ENCODE measurements at regions not wholly inside any gene's neighbourhood (a gene's known extent, or its start where the extent isn't known, plus 50 kb on each side); places are given as distances from the start of the nearest gene placed in this dataset.

DNA sequence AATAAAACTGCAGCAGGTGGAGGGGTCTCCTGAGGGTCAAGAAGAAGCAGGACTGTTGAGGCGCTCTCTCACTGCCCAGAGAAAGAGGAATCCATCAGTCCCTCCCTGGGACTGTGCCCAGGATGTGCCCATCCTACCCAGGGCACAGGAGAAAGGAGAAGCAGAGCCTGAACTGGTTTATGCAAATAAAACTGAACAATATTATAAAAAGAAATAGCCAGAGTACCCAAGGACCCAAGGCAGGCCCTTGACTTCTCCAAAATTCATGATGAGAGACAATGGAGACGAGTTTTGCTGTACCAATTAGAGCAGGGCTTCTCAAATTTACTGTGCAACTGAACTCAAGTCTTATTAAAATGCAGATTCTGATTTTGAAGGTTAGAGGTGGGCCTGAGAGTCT is 211.0 kb downstream of the IGSF11 start:
- H3K27me3 ChIP-seq (ENCODE audit: control insufficient read depth, insufficient read depth, low read length) = no peaks in the 10 kb centered on the region
- H3K36me3 ChIP-seq (ENCODE audit: control insufficient read depth, insufficient read depth, low read length) = no peaks in the 10 kb centered on the region
- H3K4me1 ChIP-seq (ENCODE audit: control insufficient read depth, insufficient read depth, low read length) = no peaks in the 10 kb centered on the region
- H3K4me3 ChIP-seq (ENCODE audit: low read length) = no peak overlapping the region
- H3K9me3 ChIP-seq (ENCODE audit: control insufficient read depth, low read length) = no peaks in the 10 kb centered on the region
- H3K9ac ChIP-seq (ENCODE audit: low read length) = no peak overlapping the region

DNA sequence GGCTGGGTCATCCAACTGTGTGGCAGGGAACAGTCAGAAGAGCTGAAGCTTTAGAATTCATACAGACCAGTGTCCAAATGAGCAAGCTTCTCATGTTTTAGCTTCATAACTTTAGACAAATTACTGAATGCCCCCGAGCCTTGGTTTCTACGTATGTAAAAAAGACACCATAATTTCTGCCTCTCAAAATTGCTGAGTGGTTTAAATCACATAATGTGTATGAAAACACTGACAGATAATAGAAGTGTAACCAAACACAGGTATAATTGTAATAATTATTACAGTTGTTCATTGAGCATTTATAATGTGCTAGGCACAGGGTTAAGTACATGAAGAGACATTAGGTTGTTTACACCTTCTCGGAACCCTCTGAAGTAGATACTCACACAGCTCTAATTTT is 207.2 kb downstream of the IGSF11 start:
- Histone ChIP-seq H3K27me3 (ENCODE audit: control insufficient read depth, insufficient read depth, low read length) (no peaks in the 10 kb centered on the region), H3K4me3 (ENCODE audit: low read length) (no peak overlapping the region), H3K9ac (ENCODE audit: low read length) (no peak overlapping the region), H3K9me3 (ENCODE audit: control insufficient read depth, low read length) (no peaks in the 10 kb centered on the region), H3K4me1 (ENCODE audit: control insufficient read depth, insufficient read depth, low read length) (no peaks in the 10 kb centered on the region), H3K36me3 (ENCODE audit: control insufficient read depth, insufficient read depth, low read length) (no peaks in the 10 kb centered on the region)

DNA sequence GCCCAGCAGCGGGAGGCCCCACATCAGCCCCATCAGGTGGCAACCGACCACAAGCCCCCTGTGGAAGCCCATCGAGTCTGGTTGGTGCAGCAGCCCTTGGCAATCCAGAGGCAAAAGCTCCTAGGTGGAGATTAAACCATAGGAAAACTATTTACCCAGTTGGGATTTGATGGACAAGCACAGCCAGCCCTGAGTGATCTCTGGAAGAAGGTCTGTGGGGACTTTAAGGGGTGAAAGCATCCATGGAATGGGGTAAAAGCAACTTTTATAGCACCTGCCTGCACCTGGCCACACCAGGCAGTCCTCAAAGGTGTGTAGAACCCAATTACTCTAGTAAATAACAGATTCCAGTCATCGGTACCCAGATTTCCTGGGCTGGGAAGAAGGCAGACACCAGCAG is 206.3 kb downstream of the IGSF11 start:
- Histone ChIP-seq H3K36me3 (ENCODE audit: control insufficient read depth, insufficient read depth, low read length) (no peaks in the 10 kb centered on the region), H3K27me3 (ENCODE audit: control insufficient read depth, insufficient read depth, low read length) (no peaks in the 10 kb centered on the region), H3K4me3 (ENCODE audit: low read length) (no peak overlapping the region), H3K9ac (ENCODE audit: low read length) (no peak overlapping the region), H3K4me1 (ENCODE audit: control insufficient read depth, insufficient read depth, low read length) (no peaks in the 10 kb centered on the region), H3K9me3 (ENCODE audit: control insufficient read depth, low read length) (no peaks in the 10 kb centered on the region)

DNA sequence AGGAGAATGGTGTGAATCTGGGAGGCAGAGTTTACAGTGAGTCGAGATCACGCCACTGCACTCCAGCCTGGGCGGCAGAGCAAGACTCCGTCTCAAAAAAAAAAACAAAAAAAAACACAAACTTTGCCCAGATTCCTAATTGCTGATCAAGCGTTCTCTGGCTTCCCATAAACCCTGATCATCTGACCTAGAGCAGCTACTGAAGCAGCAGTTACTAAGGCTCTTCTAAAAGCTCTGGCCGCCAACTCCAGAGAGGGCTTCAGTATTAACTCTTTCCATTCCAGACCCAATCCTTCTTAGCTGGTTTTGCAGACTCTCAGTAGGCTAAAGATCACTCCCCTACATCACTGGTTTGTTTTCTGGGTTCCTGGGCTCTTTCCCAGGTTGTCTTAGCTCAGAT is 201.6 kb downstream of the IGSF11 start:
- Histone ChIP-seq H3K36me3 (ENCODE audit: control insufficient read depth, insufficient read depth, low read length) (no peaks in the 10 kb centered on the region), H3K4me3 (ENCODE audit: low read length) (no peak overlapping the region), H3K9me3 (ENCODE audit: control insufficient read depth, low read length) (no peaks in the 10 kb centered on the region), H3K27me3 (ENCODE audit: control insufficient read depth, insufficient read depth, low read length) (no peaks in the 10 kb centered on the region), H3K4me1 (ENCODE audit: control insufficient read depth, insufficient read depth, low read length) (no peaks in the 10 kb centered on the region), H3K9ac (ENCODE audit: low read length) (no peak overlapping the region)

DNA sequence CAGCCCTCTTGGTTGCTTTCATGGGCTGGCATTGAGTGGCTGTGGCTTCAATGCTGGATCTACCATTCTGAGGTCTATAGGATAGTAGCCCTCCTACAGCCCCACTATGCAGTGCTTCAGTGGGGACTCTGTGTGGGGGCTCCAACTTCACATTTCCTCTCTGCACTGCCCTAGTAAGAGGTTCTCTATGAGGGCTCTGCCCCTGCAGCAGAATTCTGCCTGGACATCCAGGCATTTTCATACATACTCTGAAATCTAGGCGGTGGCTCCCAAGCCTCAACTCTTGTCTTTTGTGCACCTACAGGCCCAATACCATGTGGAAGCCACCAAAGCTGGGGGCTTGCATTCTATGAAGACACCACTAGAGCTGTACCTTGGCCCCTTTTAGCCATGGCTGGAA is 195.8 kb downstream of the IGSF11 start:
- no peaks in the 10 kb centered on the region for H3K27me3 ChIP-seq (ENCODE audit: control insufficient read depth, insufficient read depth, low read length)
- H3K9ac ChIP-seq (ENCODE audit: low read length) = no peak overlapping the region
- no peaks in the 10 kb centered on the region for H3K36me3 ChIP-seq (ENCODE audit: control insufficient read depth, insufficient read depth, low read length)
- no peak overlapping the region for H3K4me3 ChIP-seq (ENCODE audit: low read length)
- H3K4me1 ChIP-seq (ENCODE audit: control insufficient read depth, insufficient read depth, low read length) = no peaks in the 10 kb centered on the region
- no peaks in the 10 kb centered on the region for H3K9me3 ChIP-seq (ENCODE audit: control insufficient read depth, low read length)

DNA sequence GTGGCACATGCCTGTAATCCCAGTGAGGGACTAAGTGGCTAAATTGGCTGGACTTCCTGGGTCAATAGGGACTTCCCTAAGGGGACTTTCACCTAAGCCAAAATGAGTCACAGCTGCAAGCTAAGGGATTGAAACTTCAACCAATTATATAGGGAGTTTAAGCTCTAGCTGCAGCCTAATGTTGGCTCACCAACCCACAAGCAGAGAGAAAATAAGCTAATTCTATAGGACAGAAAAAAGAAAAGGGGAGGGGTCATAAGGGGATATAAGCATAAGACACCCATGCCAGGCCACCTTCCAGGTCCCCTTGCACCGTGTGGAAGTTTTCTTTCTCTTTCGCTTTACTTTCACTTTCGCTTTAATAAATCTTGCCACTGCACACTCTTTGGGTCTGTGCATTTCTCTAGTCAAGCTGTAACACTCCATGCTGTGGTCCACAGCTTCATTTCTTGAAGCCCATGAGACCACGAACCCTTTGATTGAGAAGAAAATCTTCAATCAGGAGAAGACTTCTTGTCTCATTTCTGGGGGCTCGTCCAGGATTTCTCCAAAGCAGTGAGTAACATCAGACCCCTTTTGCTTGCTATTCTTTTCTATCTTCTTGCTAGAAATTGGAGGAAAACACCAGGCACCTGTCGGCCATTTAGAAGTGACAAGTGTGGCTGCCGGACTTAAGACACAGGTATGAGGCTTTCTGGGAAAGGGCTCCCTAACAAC is 192.3 kb downstream of the IGSF11 start:
- Histone ChIP-seq H3K4me3 (ENCODE audit: low read length) (no peak overlapping the region), H3K4me1 (ENCODE audit: control insufficient read depth, insufficient read depth, low read length) (no peaks in the 10 kb centered on the region), H3K27me3 (ENCODE audit: control insufficient read depth, insufficient read depth, low read length) (no peaks in the 10 kb centered on the region), H3K9ac (ENCODE audit: low read length) (no peak overlapping the region), H3K9me3 (ENCODE audit: control insufficient read depth, low read length) (no peaks in the 10 kb centered on the region), H3K36me3 (ENCODE audit: control insufficient read depth, insufficient read depth, low read length) (no peaks in the 10 kb centered on the region)

DNA sequence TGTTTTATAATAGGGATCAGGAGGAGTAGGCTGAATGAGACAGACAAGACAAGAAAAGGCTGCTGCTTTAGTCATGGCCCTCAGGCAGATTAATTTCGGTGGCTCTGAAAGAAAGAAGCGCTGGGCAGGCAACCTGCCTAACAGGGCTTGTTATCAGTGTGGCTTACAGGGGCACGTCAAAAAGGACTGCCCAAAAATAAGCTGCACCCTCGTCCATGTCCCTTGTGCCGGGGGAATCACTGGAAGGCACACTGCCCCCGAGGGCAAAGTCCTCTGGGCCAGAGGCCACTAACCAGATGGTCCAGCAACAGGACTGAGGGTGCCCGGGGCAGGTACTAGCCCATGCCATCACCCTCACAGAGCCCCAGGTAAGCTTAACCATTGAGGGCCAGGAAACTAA is 188.5 kb downstream of the IGSF11 start:
- no peak overlapping the region for H3K9ac ChIP-seq (ENCODE audit: low read length)
- H3K4me3 ChIP-seq (ENCODE audit: low read length) = no peak overlapping the region
- no peaks in the 10 kb centered on the region for H3K4me1 ChIP-seq (ENCODE audit: control insufficient read depth, insufficient read depth, low read length)
- H3K27me3 ChIP-seq (ENCODE audit: control insufficient read depth, insufficient read depth, low read length) = no peaks in the 10 kb centered on the region
- no peaks in the 10 kb centered on the region for H3K36me3 ChIP-seq (ENCODE audit: control insufficient read depth, insufficient read depth, low read length)
- H3K9me3 ChIP-seq (ENCODE audit: control insufficient read depth, low read length) = no peaks in the 10 kb centered on the region

Measured in mucosa of stomach (tissue), 1 donor.